ENCODE measurements at regions not wholly inside any gene's neighbourhood (a gene's known extent, or its start where the extent isn't known, plus 50 kb on each side); places are given as distances from the start of the nearest gene placed in this dataset.

- TF ChIP-seq EP300 (IDR thresholded peaks at IDR 0.05) (no peak), CTCF (IDR thresholded peaks at IDR 0.05) (no peak), POLR2A (IDR thresholded peaks at IDR 0.05) (no peak)
Observed at GRCh38 chr10:30555465-30555864, 74.1 kb downstream of the LYZL2 start.
